IPS-15b (cell line): ENCODE measurements at regions not wholly inside any gene's neighbourhood (a gene's known extent, or its start where the extent isn't known, plus 50 kb on each side); places are given as distances from the start of the nearest gene placed in this dataset.
"Not testable (repeated sequence)": the region's sequence is repeated elsewhere in the genome, so short reads cannot be mapped to it uniquely, and the experiment has no call there.

Source experiments
- H3K27me3 ChIP-seq: one replicate; pipeline ENCODE4 v1.6.1; 2013; ENCODE audit warnings: low read length; ENCODE audit not compliant: control insufficient read depth, insufficient read depth
- H3K36me3 ChIP-seq: one replicate; pipeline ENCODE4 v1.6.1; 2013; ENCODE audit warnings: low read length; ENCODE audit not compliant: control insufficient read depth, insufficient read depth
- H3K4me1 ChIP-seq: one replicate; pipeline ENCODE4 v1.6.1; 2013; ENCODE audit warnings: mild to moderate bottlenecking, low read length; ENCODE audit not compliant: control insufficient read depth, insufficient read depth
- H3K4me3 ChIP-seq: one replicate; pipeline ENCODE4 v1.5.1; 2013; ENCODE audit warnings: low read depth, low read length
- H3K9ac ChIP-seq: one replicate; pipeline ENCODE4 v1.6.1; 2013; ENCODE audit warnings: low read depth, mild to moderate bottlenecking, low read length
- H3K9me3 ChIP-seq: one replicate; pipeline ENCODE4 v1.6.1; 2013; ENCODE audit warnings: mild to moderate bottlenecking, low read length; ENCODE audit not compliant: control insufficient read depth, insufficient read depth

DNA sequence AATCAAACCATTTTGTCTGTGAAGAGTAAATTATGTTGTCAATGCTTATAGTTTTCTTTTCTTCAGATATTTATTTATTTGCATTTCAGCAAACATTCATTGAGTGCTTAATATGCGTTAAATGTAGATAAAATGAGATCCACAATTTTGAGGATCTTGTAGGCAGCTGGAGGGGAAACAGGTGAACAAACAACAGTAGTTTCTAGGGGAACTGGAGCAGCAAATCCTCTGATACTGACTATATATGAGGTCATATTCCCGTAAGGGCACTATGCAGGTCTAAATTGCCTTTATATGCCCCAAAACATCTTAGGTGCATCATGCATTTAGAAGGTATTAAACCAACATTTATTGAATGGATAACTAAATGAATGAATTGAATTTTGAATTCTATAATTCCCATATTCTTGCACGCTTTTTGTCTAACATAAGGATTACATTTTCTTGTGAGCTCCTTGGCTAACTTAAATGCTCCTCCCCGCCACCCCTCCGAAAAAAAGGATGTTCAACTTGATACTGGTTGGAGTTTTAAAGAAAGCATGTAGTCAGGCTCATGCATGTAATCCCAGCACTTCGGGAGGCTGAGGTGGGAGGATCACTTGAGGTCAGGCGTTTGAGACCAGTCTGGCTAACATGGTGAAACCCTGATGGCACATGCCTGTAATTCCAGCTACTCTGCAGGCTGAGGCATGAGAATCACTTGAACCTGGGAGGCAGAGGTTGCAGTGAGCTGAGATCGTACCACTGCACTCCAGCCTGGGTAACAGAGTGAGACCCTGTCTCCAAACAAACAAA lies 299.8 kb downstream of the TMEM38B start:
- peaks cover 2% of the 10 kb centered on the region for H3K36me3 ChIP-seq
- no peak overlapping the region for H3K9ac ChIP-seq
- no peaks in the 10 kb centered on the region for H3K9me3 ChIP-seq
- no peaks in the 10 kb centered on the region for H3K27me3 ChIP-seq
- H3K4me3 ChIP-seq: no peak overlapping the region
- H3K4me1 ChIP-seq: no peaks in the 10 kb centered on the region

DNA sequence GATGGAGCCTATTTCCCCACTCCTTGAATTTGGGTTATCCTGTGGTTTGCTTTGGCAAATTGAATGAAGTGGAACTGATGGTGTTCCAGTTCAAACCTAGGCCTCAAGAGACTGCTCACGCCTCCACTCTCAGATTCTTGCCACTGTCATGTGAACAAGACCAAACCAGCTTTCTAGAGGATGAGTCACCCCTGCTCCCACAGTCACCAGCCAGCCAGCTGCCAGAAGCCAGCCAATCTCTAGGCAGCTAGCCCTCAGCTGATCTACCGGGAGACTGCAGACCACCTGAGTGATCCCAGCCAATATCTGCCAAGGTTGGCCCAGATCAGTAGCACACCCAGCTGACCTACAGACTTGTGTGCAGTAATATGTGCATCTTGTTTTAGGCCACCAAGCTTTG lies 300.6 kb downstream of the TMEM38B start:
- Histone ChIP-seq H3K4me1 (no peaks in the 10 kb centered on the region), H3K9ac (no peak overlapping the region), H3K4me3 (no peak overlapping the region), H3K36me3 (peaks cover 2% of the 10 kb centered on the region), H3K27me3 (no peaks in the 10 kb centered on the region), H3K9me3 (no peaks in the 10 kb centered on the region)

DNA sequence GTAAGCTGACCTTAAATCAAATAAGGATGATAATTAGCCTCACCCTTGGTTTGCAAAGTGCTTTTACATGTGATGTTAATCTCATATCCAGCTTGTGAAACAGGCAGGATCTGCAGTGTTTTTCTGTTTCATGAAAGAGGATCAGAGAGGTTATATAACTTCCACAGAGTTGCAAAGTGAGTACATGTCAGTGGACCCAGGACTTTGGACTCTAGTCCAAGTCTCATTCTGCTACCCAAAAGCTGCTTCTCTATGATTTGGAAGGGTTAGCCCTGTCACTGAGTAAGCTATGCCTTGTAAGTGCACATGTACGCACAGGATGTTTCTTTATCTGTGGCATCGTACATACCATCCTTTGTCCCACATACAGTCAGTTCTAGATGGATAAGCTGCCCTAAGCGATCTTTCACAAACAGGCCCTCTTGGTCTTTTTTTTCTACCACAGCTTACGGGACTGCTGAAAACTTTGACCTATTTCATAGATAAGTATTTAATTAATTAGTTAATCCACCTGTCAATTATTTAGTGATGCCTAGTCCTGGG lies 322.9 kb downstream of the TMEM38B start:
- no peak overlapping the region for H3K4me3 ChIP-seq
- no peaks in the 10 kb centered on the region for H3K36me3 ChIP-seq
- no peak overlapping the region for H3K9ac ChIP-seq
- no peaks in the 10 kb centered on the region for H3K9me3 ChIP-seq
- H3K4me1 ChIP-seq: peaks cover 18% of the 10 kb centered on the region
- no peaks in the 10 kb centered on the region for H3K27me3 ChIP-seq

DNA sequence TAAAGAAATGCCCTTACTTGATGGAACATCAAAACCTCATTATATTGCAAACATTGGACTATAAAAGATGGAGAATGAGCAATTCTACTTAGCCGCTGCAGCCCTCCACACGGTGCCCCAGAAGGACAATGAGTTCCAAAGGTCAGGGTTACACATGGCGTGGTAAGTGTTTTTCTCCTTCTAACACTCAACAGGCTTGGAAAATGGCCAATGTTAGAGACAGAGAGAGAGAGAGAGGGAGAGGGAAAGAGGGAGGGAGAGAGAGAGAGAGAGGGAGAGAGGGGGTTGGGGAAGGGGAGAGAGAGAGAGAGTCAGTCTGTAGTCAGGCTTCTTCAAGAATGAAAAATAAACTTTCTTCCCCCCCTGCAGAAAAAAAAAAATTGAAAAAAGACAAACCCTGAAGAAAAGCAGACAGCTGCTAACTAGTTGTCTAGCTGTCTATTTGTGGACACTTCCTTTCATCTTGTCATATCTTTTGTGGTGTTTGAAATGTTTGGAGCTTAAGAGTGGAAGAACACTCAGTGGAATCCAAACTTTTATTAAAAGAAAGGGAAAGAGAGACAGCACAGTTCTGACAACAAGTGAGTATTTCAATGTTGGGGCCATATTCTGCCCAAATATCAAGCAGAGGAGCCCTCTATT lies 324.8 kb downstream of the TMEM38B start:
- Histone ChIP-seq H3K9ac (no peak overlapping the region), H3K27me3 (no peaks in the 10 kb centered on the region), H3K9me3 (no peaks in the 10 kb centered on the region), H3K4me1 (peaks cover 18% of the 10 kb centered on the region), H3K36me3 (no peaks in the 10 kb centered on the region), H3K4me3 (no peak overlapping the region)

DNA sequence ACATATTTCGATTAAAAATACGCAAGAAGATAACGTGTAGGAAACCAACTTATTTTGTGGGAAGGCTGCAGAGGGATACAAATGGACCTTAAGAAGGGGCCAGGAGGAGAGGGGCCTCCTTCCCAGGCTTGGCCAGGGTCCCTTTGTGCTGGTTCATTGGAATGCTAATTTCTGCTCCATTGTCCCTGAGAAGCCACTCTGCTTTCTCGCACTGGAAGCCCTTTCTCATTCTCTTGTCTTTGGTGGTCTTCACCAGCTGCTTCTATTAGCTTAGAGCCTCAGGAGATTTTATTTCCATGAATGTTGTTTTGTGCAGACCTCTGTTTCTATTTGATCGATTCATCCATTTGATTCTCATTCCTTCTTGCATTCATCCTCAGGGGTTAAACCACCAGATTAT lies 325.4 kb downstream of the TMEM38B start:
- Histone ChIP-seq H3K9me3 (no peaks in the 10 kb centered on the region), H3K4me3 (no peak overlapping the region), H3K9ac (no peak overlapping the region), H3K4me1 (peaks cover 18% of the 10 kb centered on the region), H3K36me3 (no peaks in the 10 kb centered on the region), H3K27me3 (no peaks in the 10 kb centered on the region)

DNA sequence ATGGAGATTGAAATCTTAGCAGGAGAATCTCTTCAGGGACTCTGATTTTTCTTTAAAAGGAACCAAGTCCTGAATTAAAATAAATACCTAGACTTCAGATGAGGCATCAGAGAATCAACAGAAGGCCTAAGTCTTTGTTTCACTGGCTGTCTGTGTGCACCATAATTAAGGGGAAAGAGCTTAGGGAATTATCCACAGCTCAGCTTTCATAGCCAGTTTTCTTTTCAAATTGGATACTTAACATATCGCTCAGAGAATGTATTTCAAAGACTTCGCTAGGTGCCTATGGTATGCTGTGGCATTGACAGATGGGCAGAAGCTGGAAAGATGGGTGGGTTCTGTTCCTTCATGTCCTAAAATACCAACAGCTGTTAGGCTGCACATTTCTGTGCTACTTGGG lies 325.8 kb downstream of the TMEM38B start:
- Histone ChIP-seq H3K9me3 (no peaks in the 10 kb centered on the region), H3K4me3 (no peak overlapping the region), H3K9ac (no peak overlapping the region), H3K4me1 (peaks cover 18% of the 10 kb centered on the region), H3K27me3 (no peaks in the 10 kb centered on the region), H3K36me3 (no peaks in the 10 kb centered on the region)

DNA sequence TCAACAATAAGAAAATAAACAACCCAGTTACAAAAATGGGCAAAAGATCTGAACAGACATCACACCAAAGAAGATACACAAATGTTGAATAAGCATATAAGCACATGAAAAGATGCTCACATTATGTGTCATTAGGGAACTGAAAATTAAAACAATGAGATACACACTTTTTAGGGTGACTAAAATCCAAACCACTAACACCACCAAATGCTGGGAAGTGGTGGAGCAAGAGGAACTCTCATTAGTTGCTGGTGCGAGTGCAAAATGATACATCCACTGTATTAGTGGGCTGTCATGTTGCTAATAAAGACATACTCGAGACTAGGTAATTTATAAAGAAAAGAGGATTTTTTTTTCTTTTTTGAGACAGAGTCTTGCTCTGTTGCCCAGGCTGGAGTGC lies 329.1 kb downstream of the TMEM38B start:
- no peaks in the 10 kb centered on the region for H3K36me3 ChIP-seq
- no peaks in the 10 kb centered on the region for H3K27me3 ChIP-seq
- H3K4me1 ChIP-seq: peaks cover 18% of the 10 kb centered on the region
- no peaks in the 10 kb centered on the region for H3K9me3 ChIP-seq
- no peak overlapping the region for H3K4me3 ChIP-seq
- no peak overlapping the region for H3K9ac ChIP-seq

DNA sequence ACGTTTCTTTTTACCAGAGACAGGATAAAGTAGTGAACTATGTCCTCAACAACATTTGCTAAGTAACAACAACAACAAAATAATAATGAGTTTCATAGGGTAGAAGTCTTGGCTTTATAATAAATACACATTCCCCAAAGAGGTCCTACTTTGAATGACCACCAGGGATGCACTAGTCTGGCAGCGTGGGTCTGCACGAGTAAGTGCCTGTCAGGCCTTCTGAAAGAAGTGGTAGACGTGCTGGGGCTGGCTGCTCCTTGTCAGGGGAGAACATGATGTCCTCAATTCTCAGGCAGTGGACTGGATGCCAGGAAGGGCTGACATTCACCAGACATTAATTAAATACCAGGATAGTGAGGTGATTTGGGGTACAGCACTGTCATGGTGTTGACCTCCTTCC lies 331.1 kb downstream of the TMEM38B start:
- H3K4me1 ChIP-seq: peaks cover 1% of the 10 kb centered on the region
- no peaks in the 10 kb centered on the region for H3K9me3 ChIP-seq
- no peaks in the 10 kb centered on the region for H3K36me3 ChIP-seq
- no peak overlapping the region for H3K4me3 ChIP-seq
- H3K27me3 ChIP-seq: no peaks in the 10 kb centered on the region
- no peak overlapping the region for H3K9ac ChIP-seq

DNA sequence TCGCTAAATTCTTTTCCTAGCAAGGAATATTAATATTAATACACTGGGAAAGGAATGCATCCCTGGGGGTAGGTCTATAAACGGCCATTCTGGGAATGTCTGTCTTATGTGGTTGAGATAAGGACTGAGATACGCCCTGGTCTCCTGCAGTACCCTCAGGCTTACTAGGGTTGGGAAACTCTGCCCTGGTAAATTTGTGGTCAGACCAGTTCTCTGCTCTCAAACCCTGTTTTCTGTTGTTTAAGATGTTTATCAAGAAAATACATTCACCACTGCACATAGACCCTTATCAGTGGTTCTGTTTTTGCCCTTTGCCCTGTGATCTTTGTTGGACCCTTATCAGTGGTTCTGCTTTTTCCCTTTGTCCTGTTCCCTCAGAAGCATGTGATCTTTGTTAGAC lies 335.8 kb downstream of the TMEM38B start:
- not testable (repeated sequence) for H3K36me3 ChIP-seq, H3K4me1 ChIP-seq

DNA sequence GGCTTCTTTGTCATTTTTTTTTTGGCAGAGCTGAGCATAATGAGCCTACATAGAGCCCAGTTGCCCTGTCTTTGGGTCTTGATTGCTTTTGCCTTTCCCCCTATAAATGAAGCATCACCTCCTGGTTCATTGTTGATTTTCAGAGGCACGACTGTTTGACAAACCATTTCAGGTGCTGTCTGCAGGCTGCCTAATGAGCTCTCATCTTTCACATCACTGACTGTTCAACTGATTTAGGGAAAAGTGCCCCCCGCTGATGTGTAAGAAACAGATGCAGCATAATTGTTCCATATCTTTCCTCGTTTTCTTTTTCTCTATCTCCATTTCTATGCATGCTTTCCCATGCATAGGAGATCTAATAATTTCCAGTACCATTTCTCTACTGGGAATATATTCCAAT lies 338.6 kb downstream of the TMEM38B start:
- Histone ChIP-seq H3K4me1 (peaks cover 5% of the 10 kb centered on the region), H3K36me3 (no peaks in the 10 kb centered on the region), H3K4me3 (no peak overlapping the region), H3K27me3 (no peaks in the 10 kb centered on the region), H3K9me3 (no peaks in the 10 kb centered on the region), H3K9ac (no peak overlapping the region)

More for the DNA sequence above, 335.8 kb downstream of the TMEM38B start:
- not testable (repeated sequence) for H3K9me3 ChIP-seq, H3K4me3 ChIP-seq, H3K27me3 ChIP-seq, H3K9ac ChIP-seq

DNA sequence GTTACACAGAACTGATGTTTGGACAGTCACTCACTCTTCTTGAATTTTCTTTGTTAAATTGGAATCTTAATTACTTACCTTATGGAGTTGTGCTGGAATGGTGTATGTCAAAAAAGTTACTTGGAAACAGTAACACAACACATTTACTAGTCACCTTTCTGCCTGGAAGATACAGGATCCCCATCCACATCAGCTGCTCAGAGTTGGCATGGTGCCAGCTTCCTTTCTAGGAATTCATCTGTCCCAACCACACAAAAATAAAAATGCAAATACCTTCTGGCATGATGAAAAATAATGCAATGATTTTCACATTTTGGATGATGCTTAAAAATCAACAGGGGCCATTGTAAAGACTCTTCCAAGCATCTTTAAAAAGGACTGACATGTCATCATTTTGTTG lies 341.5 kb downstream of the TMEM38B start:
- no peak overlapping the region for H3K4me3 ChIP-seq
- H3K36me3 ChIP-seq: no peaks in the 10 kb centered on the region
- H3K9ac ChIP-seq: no peak overlapping the region
- peaks cover 14% of the 10 kb centered on the region for H3K4me1 ChIP-seq
- no peaks in the 10 kb centered on the region for H3K27me3 ChIP-seq
- no peaks in the 10 kb centered on the region for H3K9me3 ChIP-seq
